SK-N-DZ (cell line): ENCODE measurements at regions not wholly inside any gene's neighbourhood (a gene's known extent, or its start where the extent isn't known, plus 50 kb on each side); places are given as distances from the start of the nearest gene placed in this dataset.

ENCODE experiments used
- DNase-seq: peaks from one replicate; pipeline ENCODE4 v3.0.0-alpha.2; 2015; ENCODE audit warnings: low spot score

GRCh38 chr3:94258851-94259250, 196.0 kb downstream of the NSUN3 start:
- no peak for DNase-seq

DNA sequence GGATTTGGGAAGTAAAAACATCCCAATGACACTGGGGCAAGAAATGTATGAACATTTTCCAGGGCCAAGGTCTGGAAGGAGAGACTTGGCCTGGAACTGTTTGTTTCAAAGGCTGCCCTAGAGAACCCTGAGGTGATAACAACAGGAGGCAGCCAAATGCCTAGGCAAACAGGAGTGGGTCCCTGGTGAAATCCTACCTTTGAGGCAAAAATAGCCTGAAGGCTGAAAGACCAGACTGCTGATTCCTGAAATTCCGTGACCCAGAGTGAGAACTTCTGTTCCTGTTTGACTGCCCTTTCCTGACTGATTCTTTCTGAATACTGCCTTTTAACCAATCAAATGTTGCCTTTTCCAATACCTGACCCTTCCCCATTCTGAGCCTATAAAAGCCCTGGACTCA, 196.4 kb downstream of the NSUN3 start:
- DNase-seq: no peak

DNA sequence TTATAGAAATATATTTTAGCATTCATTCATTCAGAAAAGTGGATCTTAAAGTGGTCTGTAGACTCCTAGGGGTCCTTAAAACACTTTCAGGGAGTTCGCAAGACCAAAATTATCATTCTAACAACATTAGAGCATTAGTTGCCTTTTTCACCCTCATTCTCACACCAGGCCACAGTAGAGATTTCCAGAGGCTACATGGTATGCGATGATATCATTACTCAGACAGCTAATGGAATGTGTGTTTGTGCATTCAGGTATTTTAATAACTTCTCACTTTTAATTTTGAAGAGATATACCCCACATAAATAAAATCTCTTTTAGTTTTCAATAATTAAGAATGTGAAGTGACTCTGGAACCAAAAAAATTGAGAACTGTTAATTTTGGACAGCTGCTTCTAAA, 206.9 kb downstream of the NSUN3 start:
- DNase-seq: no peak

DNA sequence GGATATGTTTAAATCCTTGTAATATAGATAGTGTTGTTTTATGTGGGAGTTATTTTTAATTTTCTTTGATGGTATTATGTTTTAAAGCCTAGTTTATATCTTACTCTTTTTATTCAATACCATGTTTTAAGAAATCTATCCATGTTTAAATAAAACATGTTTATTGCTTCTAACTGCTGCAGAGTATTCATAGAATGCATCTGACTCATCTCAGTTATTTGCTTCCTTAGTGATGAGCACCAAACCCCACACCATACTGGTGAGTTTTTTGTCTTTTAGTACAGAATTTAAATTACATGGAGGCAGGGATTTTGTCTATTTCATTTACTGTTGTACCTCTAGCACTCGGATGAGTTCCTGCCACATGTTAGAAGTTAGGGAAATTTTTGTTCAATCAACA, 209.2 kb downstream of the NSUN3 start:
- DNase-seq: no peak

- DNase-seq: no peak
Measured at GRCh38 chr3:94280958-94281357, 218.1 kb downstream of the NSUN3 start.

DNA sequence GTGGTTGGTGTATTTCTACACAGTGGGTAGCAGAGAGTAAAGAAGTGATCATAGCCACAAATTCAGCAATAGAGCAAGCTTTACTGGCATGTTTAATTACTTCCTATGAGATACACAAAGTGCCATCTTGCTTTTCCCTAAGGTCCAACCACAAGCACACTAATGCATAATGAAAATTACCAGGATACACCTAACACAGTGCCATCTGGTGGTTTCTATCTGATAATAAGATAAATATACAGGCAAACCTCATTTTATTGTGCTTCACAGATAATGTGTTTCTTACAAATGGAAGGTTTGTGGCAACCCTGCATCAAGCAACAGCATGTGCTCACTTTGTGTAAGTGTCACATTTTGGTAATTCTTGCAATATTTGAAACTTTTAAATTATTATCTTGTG, 223.0 kb downstream of the NSUN3 start:
- peak; percentile 2 for DNase-seq

GRCh38 chr3:94291686-94292085, 228.8 kb downstream of the NSUN3 start:
- no peak for DNase-seq

DNA sequence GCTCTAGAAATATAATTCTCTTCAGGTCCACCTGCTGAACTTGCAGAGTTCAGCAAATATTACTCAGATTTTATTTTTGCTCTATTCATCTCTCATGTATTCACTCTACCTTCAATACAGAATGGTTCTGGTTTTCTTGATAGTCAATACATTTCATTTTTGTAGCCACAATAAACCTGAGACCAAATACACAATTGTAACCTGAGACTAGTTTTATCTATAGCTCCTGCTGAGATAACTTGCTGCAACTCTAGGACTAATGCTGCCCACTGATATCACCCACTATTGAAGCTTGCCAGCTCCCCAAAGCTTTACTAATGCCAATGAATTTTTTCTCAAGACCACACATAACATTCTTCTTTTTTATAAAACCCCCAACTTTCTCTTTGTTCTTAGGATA, 229.3 kb downstream of the NSUN3 start:
- DNase-seq: no peak

GRCh38 chr3:94293793-94294195, 230.9 kb downstream of the NSUN3 start:
- no peak for DNase-seq

- no peak for DNase-seq
Measured at GRCh38 chr3:94294806-94295205, 231.9 kb downstream of the NSUN3 start.

GRCh38 chr3:94299716-94300115, 236.9 kb downstream of the NSUN3 start:
- DNase-seq: no peak

DNA sequence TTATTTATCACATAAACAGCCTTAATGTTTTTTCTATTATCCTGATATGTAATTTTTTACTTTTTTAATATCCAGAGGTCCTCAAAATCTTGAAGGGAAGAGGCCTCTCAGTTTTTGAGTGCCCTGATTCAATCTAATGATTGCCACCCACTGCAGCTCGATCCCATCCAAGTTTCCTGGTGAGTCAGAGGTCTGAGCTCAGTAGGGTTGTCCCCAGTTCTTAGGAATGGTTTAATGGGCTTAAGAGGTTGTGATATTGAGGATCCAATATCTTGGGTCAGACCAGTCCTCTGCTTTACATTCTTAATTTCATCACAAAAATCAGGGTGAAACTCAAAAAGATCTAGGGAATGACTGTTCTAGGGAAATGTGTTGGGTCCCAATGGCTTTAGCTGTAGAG, 238.5 kb downstream of the NSUN3 start:
- no peak for DNase-seq

GRCh38 chr3:94303266-94303665, 240.4 kb downstream of the NSUN3 start:
- DNase-seq: no peak

DNA sequence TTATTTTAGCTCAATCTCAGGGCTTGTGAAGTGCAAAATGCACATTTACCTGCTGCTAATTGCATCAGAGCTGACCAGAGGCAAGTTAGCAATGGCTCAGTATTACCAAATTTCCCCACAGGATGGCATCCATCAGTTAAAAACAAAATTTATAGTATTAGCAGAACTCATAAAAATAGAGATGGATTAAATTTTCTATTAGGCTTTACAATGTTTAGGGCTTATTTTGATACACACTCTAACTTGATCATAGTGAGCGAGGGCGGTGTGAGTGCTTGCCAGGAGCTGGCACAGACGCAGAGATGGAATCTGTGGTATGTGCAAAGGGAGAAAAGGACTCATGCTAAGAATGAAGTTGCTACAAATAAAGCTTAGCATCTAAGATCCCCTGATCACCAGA, 241.0 kb downstream of the NSUN3 start:
- no peak for DNase-seq

DNA sequence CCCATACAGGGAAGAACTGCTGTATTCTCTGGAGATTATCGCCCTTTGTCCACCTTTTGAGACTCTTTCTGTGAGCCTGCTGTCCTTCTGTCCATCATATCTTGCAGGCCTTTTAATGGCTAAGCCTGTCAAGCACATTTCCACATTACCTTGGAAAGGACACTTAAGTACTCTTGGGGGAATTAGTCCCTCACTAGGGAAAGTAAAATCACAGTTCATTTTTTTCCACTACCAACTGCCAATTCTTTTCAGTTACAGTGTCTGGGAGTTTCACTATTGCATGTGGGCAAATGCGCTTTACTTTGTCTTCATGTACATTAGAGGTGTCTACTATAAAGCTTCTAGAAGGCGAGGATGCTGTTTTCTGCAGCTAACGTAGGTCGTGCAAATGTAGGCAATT, 242.1 kb downstream of the NSUN3 start:
- no peak for DNase-seq

GRCh38 chr3:94305835-94306611, 243.2 kb downstream of the NSUN3 start:
- DNase-seq: no peak

- DNase-seq: no peak
Measured at GRCh38 chr3:94307588-94307987, 244.7 kb downstream of the NSUN3 start.

GRCh38 chr3:94308767-94309166, 245.9 kb downstream of the NSUN3 start:
- no peak for DNase-seq

GRCh38 chr3:94310341-94311135, 247.7 kb downstream of the NSUN3 start:
- DNase-seq: no peak

- no peak for DNase-seq
Measured at GRCh38 chr3:94311651-94312050, 248.8 kb downstream of the NSUN3 start.

- no peak for DNase-seq
Measured at GRCh38 chr3:94314218-94314883, 251.5 kb downstream of the NSUN3 start.

GRCh38 chr3:94317017-94317416, 254.2 kb downstream of the NSUN3 start:
- DNase-seq: no peak

DNA sequence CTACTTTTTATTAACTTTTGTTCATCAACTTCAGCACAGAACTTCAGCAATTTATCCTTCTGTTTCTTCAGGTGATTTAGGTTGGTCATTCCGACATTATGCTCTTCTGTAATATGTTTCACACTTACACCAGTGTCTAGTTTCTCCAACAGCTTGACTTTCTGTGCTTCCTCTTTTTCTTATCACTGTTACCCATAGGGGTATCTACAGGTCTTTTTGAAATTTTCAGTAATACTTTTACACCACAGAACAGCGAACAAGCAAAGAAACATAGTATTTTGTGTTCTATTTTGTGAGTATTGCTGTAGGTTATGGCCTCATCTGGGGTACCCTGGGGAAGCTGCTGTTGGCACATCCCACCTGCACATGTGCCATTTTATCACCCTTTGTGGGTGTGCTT, 260.7 kb downstream of the NSUN3 start:
- DNase-seq: no peak
